SK-N-SH (cell line): ENCODE measurements at regions not wholly inside any gene's neighbourhood (a gene's known extent, or its start where the extent isn't known, plus 50 kb on each side); places are given as distances from the start of the nearest gene placed in this dataset.

Experiments used
- CTCF ChIA-PET: fragments of 300-600, 350-600 bp; formaldehyde crosslinking; extraction: SDS; loops from one replicate; lab custom pipeline; 2021; lab: Yijun Ruan, JAX
- POLR2A ChIA-PET: fragments of 350-600 bp; sonication (Branson Sonifier 250); formaldehyde crosslinking; extraction: SDS; loops from one replicate; lab custom pipeline; 2020; ENCODE audit warnings: antibody characterized with exemption, inconsistent platforms; lab: Yijun Ruan, JAX
- DNase-seq: peaks from one replicate; pipeline ENCODE4 v3.0.0; 2012
- H2AFZ ChIP-seq: fragments of 200-600 bp; sonication (generic); 2 replicates; pipeline ENCODE4 v1.8.1; 2016; ENCODE audit warnings: antibody characterized with exemption, mild to moderate bottlenecking, low read depth
- H3F3A ChIP-seq: fragments of 200-600 bp; sonication (generic); replicated peaks from 2 replicates; pipeline ENCODE3; 2016; ENCODE audit warnings: antibody characterized with exemption, mild to moderate bottlenecking; ENCODE audit not compliant: insufficient read depth
- H3K27ac ChIP-seq, 2 experiments: fragments of 200-500 bp in 1 of 2; fragments of 200-600 bp in 1 of 2; sonication (Bioruptor generic) in 1 of 2; sonication (generic), shearing (Covaris generic) in 1 of 2; 2 replicates each; pipeline versions ENCODE4 v1.5.1 to v1.6.1; 2014 to 2016; ENCODE audit warnings: low read depth in 2 of 2, inconsistent platforms in 1 of 2, low read length in 1 of 2, mild to moderate bottlenecking in 1 of 2, mixed read lengths in 1 of 2
- H3K27me3 ChIP-seq: fragments of 200-600 bp; sonication (generic), shearing (Covaris generic); 2 replicates; pipeline ENCODE4 v1.6.1; 2016; ENCODE audit warnings: mixed run types; ENCODE audit not compliant: insufficient read depth
- H3K36me3 ChIP-seq, 2 experiments: fragments of 200-500 bp in 1 of 2; fragments of 200-600 bp in 1 of 2; sonication (Bioruptor generic) in 1 of 2; sonication (generic) in 1 of 2; replicated peaks in 1 of 2; 2 replicates each; pipeline versions ENCODE3 to v1.5.1; 2014 to 2016; ENCODE audit warnings: low read length in 1 of 2, mild to moderate bottlenecking in 1 of 2; ENCODE audit not compliant: insufficient read depth in 2 of 2, control insufficient read depth in 1 of 2
- H3K4me1 ChIP-seq, 2 experiments: fragments of 200-500 bp in 1 of 2; fragments of 200-600 bp in 1 of 2; sonication (Bioruptor generic) in 1 of 2; sonication (generic), shearing (Covaris generic) in 1 of 2; 2 replicates each; pipeline versions ENCODE4 v1.5.1 to v1.6.1; 2014 to 2016; ENCODE audit warnings: low read depth in 1 of 2, low read length in 1 of 2, mixed run types in 1 of 2; ENCODE audit not compliant: insufficient read depth in 2 of 2, control insufficient read depth in 1 of 2
- H3K4me2 ChIP-seq: fragments of 200-600 bp; sonication (generic), shearing (Covaris generic); 2 replicates; pipeline ENCODE4 v1.6.1; 2017; ENCODE audit warnings: mixed run types
- H3K4me3 ChIP-seq, 2 experiments: fragments of 200-500 bp in 1 of 2; fragments of 200-600 bp in 1 of 2; sonication (Bioruptor generic) in 1 of 2; sonication (generic), shearing (Covaris generic) in 1 of 2; 2 replicates each; pipeline versions ENCODE4 v1.5.1 to v1.8.1; 2014 to 2016; ENCODE audit warnings: low read depth in 2 of 2, inconsistent platforms in 1 of 2, low read length in 1 of 2, mild to moderate bottlenecking in 1 of 2, mixed read lengths in 1 of 2, moderate library complexity in 1 of 2
- H3K79me2 ChIP-seq: fragments of 200-600 bp; sonication (generic); 2 replicates; pipeline ENCODE4 v1.8.1; 2017; ENCODE audit warnings: mild to moderate bottlenecking; ENCODE audit not compliant: insufficient read depth
- H3K9ac ChIP-seq: fragments of 200-600 bp; sonication (generic); 2 replicates; pipeline ENCODE4 v1.6.1; 2017; ENCODE audit warnings: mixed run types
- H3K9me2 ChIP-seq: fragments of 200-600 bp; sonication (generic); 2 replicates; pipeline ENCODE4 v1.6.1; 2017; ENCODE audit warnings: mixed run types
- H3K9me3 ChIP-seq: fragments of 200-600 bp; sonication (generic); 2 replicates; pipeline ENCODE4 v1.6.1; 2017; ENCODE audit warnings: mixed run types, mild to moderate bottlenecking, moderate library complexity
- H4K20me1 ChIP-seq: fragments of 200-600 bp; sonication (generic); 2 replicates; pipeline ENCODE4 v1.6.1; 2017; ENCODE audit warnings: mild to moderate bottlenecking, mixed run types; ENCODE audit not compliant: insufficient read depth
- EZH2phosphoT487 ChIP-seq: fragments of 200-600 bp; sonication (generic); IDR thresholded peaks from 2 replicates; pipeline ENCODE4 v1.6.1; 2017; ENCODE audit warnings: low read depth, mixed run types, mild to moderate bottlenecking, antibody characterized with exemption, moderate library complexity, borderline replicate concordance
- FOSL2 ChIP-seq: IDR thresholded peaks from 2 replicates; pipeline ENCODE4 v1.4.0; 2012; ENCODE audit warnings: low read depth, mild to moderate bottlenecking, moderate library complexity, borderline replicate concordance
- FOXJ3 ChIP-seq: sonication (generic); formaldehyde crosslinking; IDR thresholded peaks from 2 replicates; pipeline ENCODE4 v1.5.1; 2020; ENCODE audit warnings: mild to moderate bottlenecking, missing genetic modification reagents
- IRF3 ChIP-seq: fragments of 150-350 bp; IDR thresholded peaks from 2 replicates; pipeline ENCODE4 v1.6.1; 2016; ENCODE audit warnings: mild to moderate bottlenecking, low read depth, low read length
- MAX ChIP-seq: IDR thresholded peaks from 2 replicates; pipeline ENCODE4 v1.4.0; 2012; ENCODE audit warnings: low read depth
- MXI1 ChIP-seq: IDR thresholded peaks from 2 replicates; pipeline ENCODE4 v1.6.1; 2012; ENCODE audit warnings: mild to moderate bottlenecking, low read depth, low read length, improper control_type of control experiment
- NRF1 ChIP-seq: IDR thresholded peaks from 2 replicates; pipeline ENCODE4 v1.6.1; 2012; ENCODE audit warnings: low read depth, mild to moderate bottlenecking, low read length
- POLR2AphosphoS5 ChIP-seq: IDR thresholded peaks from 2 replicates; pipeline ENCODE4 v1.6.1; 2012; ENCODE audit warnings: low read depth, low read length
- RAD21 ChIP-seq: IDR thresholded peaks from 2 replicates; pipeline ENCODE4 v1.6.1; 2012; ENCODE audit warnings: mild to moderate bottlenecking, low read length
- RCOR1 ChIP-seq: fragments of 150-350 bp; IDR thresholded peaks from 2 replicates; pipeline ENCODE4 v1.6.1; 2017; ENCODE audit warnings: antibody characterized with exemption, low read length
- REST ChIP-seq: IDR thresholded peaks from 2 replicates; pipeline ENCODE4 v1.6.1; 2012; ENCODE audit warnings: mild to moderate bottlenecking, low read depth, low read length, moderate library complexity
- RXRA ChIP-seq: IDR thresholded peaks from 2 replicates; pipeline ENCODE4 v1.4.0; 2012; ENCODE audit warnings: low read depth, mild to moderate bottlenecking, borderline replicate concordance
- SIN3A ChIP-seq: IDR thresholded peaks from 2 replicates; pipeline ENCODE4 v1.6.1; 2012; ENCODE audit warnings: low read depth, mild to moderate bottlenecking, low read length, moderate library complexity, borderline replicate concordance
- TAF1 ChIP-seq: IDR thresholded peaks from 2 replicates; pipeline ENCODE4 v1.6.1; 2012; ENCODE audit warnings: low read depth, mild to moderate bottlenecking, low read length, moderate library complexity, borderline replicate concordance
- USF2 ChIP-seq: fragments of 150-350 bp; IDR thresholded peaks from 2 replicates; pipeline ENCODE4 v1.6.1; 2017; ENCODE audit warnings: antibody characterized with exemption, low read length, low read depth, borderline replicate concordance
- YY1 ChIP-seq: IDR thresholded peaks from 2 replicates; pipeline ENCODE4 v1.4.0; 2012; ENCODE audit warnings: low read depth, mild to moderate bottlenecking
- WGBS: methylation state at CpG from one replicate; pipeline ENCODE4 v1.1.6; 2017; ENCODE audit warnings: low lambda C conversion rate; 5-methylcytosine and 5-hydroxymethylcytosine counted together

GRCh38 chr3:110628650-110629301 lies 442.8 kb upstream of the NECTIN3 start:
- H3K36me3 ChIP-seq: no peaks in the 10 kb centered on the region
- WGBS: 57% methylated on average over 4 of the region's 4 CpGs
- H3K79me2 ChIP-seq: no peaks in the 10 kb centered on the region
- H3K9me2 ChIP-seq: no peaks in the 10 kb centered on the region
- no peak for DNase-seq
- H4K20me1 ChIP-seq: no peaks in the 10 kb centered on the region
- H3K27ac ChIP-seq: no peak overlapping the region
- TF ChIP-seq USF2 (no peak), NRF1 (no peak), RXRA (no peak), RCOR1 (no peak), FOXJ3 (CRISPR knock-in tag) (no peak), SIN3A (no peak), RAD21 (no peak), TAF1 (no peak), FOSL2 (no peak), MXI1 (no peak), MAX (no peak), YY1 (no peak)
- no peaks in the 10 kb centered on the region for H3F3A ChIP-seq
- CTCF ChIA-PET: interaction anchor here (1.5 kb wide), 1 partner anchor 15 kb away, joined by 3 read pairs; no protein-coding TSS in a partner anchor
- no peak overlapping the region for H3K4me3 ChIP-seq
- no peak overlapping the region for H2AFZ ChIP-seq
- H3K27me3 ChIP-seq: no peaks in the 10 kb centered on the region
- H3K9ac ChIP-seq: no peak overlapping the region
- no peak overlapping the region for H3K4me2 ChIP-seq
- H3K4me1 ChIP-seq: no peaks in the 10 kb centered on the region
- H3K9me3 ChIP-seq: no peaks in the 10 kb centered on the region
- POLR2A ChIA-PET: no interaction called here

- Histone ChIP-seq H3K4me3 (no peak overlapping the region), H3K4me1 (no peaks in the 10 kb centered on the region), H3K9ac (no peak overlapping the region), H2AFZ (no peak overlapping the region), H3K27ac (no peak overlapping the region), H3K4me2 (no peak overlapping the region), H3F3A (no peaks in the 10 kb centered on the region)
- CTCF ChIA-PET: interaction anchor here (0.6 to 1.5 kb wide), 2 partner anchors 16 to 346 kb away, joined by 3 read pairs; no protein-coding TSS in a partner anchor
- TF ChIP-seq EZH2phosphoT487: no peak
- TF ChIP-seq RXRA: no peak
- no peak for TF ChIP-seq IRF3
- TF ChIP-seq SIN3A: no peak
- no peak for TF ChIP-seq REST
- TF ChIP-seq POLR2AphosphoS5: no peak
- TF ChIP-seq, all 33 proteins: peak for 0
- WGBS: 87% methylated on average over 1 of the region's 1 CpG
- Histone ChIP-seq H3K36me3 (no peaks in the 10 kb centered on the region), H4K20me1 (no peaks in the 10 kb centered on the region), H3K9me3 (no peaks in the 10 kb centered on the region), H3K27me3 (no peaks in the 10 kb centered on the region), H3K9me2 (no peaks in the 10 kb centered on the region), H3K79me2 (no peaks in the 10 kb centered on the region)
- no peak for DNase-seq
- POLR2A ChIA-PET: no interaction called here
Observed at GRCh38 chr3:110629917-110630316, 441.7 kb upstream of the NECTIN3 start.
